PC-3 (cell line): ENCODE measurements at regions not wholly inside any gene's neighbourhood (a gene's known extent, or its start where the extent isn't known, plus 50 kb on each side); places are given as distances from the start of the nearest gene placed in this dataset.
A peak's percentile ranks its signal among the peaks of the same experiment; 100 is the strongest.

Experiments used
- ATAC-seq: fragments of 200-7000 bp; cut with Tn5 transposase; 2 replicates; pipeline ENCODE4 v1.9.1; 2020; ENCODE audit warnings: mild to moderate bottlenecking, moderate library complexity
- BruUV-seq: library from RNA; stranded (reverse); fragments of 400-500 nt; replicated peaks from 2 replicates; lab custom pipeline; 2021; lab: Mats Ljungman, UMichigan
- CTCF ChIA-PET: fragments of 300-600 bp; sonication (Branson Sonifier 250); formaldehyde crosslinking; loops from one replicate; lab custom pipeline; 2022; ENCODE audit warnings: antibody characterized with exemption; lab: Charles Lee
- POLR2A ChIA-PET: fragments of 300-600 bp; sonication (Branson Sonifier 250); formaldehyde crosslinking; loops from one replicate; lab custom pipeline; 2022; ENCODE audit warnings: antibody characterized with exemption; ENCODE audit not compliant: unreplicated experiment; lab: Charles Lee
- DNase-seq: peaks from one replicate; pipeline ENCODE4 v3.0.0-alpha.2; 2015
- H2AFZ ChIP-seq: fragments of 300-600 bp; sonication (generic); 2 replicates; pipeline ENCODE4 v1.6.0; 2016; ENCODE audit warnings: antibody characterized with exemption, low read length
- H3F3A ChIP-seq: fragments of 300-600 bp; sonication (generic); one replicate; pipeline ENCODE4 v1.6.0; 2017; ENCODE audit warnings: antibody characterized with exemption, low read length, control low read depth, mild to moderate bottlenecking; ENCODE audit not compliant: unreplicated experiment
- H3K27ac ChIP-seq: fragments of 300-600 bp; sonication (generic); 2 replicates; pipeline ENCODE4 v1.5.1; 2016; ENCODE audit warnings: mild to moderate bottlenecking, low read length
- H3K27me3 ChIP-seq: fragments of 300-600 bp; sonication (generic); 2 replicates; pipeline ENCODE4 v1.6.1; 2016; ENCODE audit warnings: low read length, mixed read lengths
- H3K36me3 ChIP-seq: fragments of 300-600 bp; sonication (generic); 2 replicates; pipeline ENCODE4 v1.6.1; 2016; ENCODE audit warnings: low read depth, mixed run types, low read length, mixed read lengths
- H3K4me1 ChIP-seq: fragments of 300-600 bp; sonication (generic); 2 replicates; pipeline ENCODE4 v1.5.1; 2016; ENCODE audit warnings: low read length; ENCODE audit not compliant: insufficient read depth
- H3K4me2 ChIP-seq: fragments of 300-600 bp; sonication (generic); 2 replicates; pipeline ENCODE4 v1.6.0; 2016; ENCODE audit warnings: low read length
- H3K4me3 ChIP-seq: fragments of 300-600 bp; sonication (generic); 2 replicates; pipeline ENCODE4 v1.5.1; 2016; ENCODE audit warnings: mild to moderate bottlenecking, low read length, mixed read lengths
- H3K79me2 ChIP-seq: fragments of 300-600 bp; sonication (generic); 2 replicates; pipeline ENCODE4 v1.6.1; 2017; ENCODE audit warnings: low read length, mixed read lengths
- H3K9ac ChIP-seq: fragments of 300-600 bp; sonication (generic); 2 replicates; pipeline ENCODE4 v1.6.0; 2016; ENCODE audit warnings: mild to moderate bottlenecking, low read length
- H3K9me2 ChIP-seq: fragments of 300-600 bp; sonication (generic); replicated peaks from 2 replicates; pipeline ENCODE4 v1.6.1; 2016; ENCODE audit warnings: mixed run types, low read length, mixed read lengths
- H3K9me3 ChIP-seq: fragments of 300-600 bp; sonication (generic); 2 replicates; pipeline ENCODE4 v1.6.1; 2016; ENCODE audit warnings: low read length, mixed read lengths
- H4K20me1 ChIP-seq: fragments of 300-600 bp; sonication (generic); 2 replicates; pipeline ENCODE4 v1.6.1; 2016; ENCODE audit warnings: low read length, mixed read lengths
- EZH2 ChIP-seq: fragments of 300-600 bp; sonication (generic); IDR thresholded peaks from one replicate; pipeline ENCODE4 v1.6.1; 2017; ENCODE audit warnings: antibody characterized with exemption, mild to moderate bottlenecking, low read length; ENCODE audit not compliant: unreplicated experiment
- EZH2phosphoT487 ChIP-seq: fragments of 300-600 bp; sonication (generic); IDR thresholded peaks from 2 replicates; pipeline ENCODE4 v1.6.1; 2018; ENCODE audit warnings: mild to moderate bottlenecking, antibody characterized with exemption, low read length, borderline replicate concordance
- intact Hi-C: fragments of 100-400 bp; cut with micrococcal nuclease; formaldehyde crosslinking; loops from 2 replicates; pipeline ENCODE4 v1.9.0; 2023
- TF ChIP-seq, protein P1 (sequence below): fragments of 300-600 bp; sonication (generic); conservative IDR thresholded peaks from 2 replicates; pipeline ENCODE4 v1.5.1; 2017; ENCODE audit warnings: antibody characterized with exemption, low read depth, mild to moderate bottlenecking, low read length

DNA sequence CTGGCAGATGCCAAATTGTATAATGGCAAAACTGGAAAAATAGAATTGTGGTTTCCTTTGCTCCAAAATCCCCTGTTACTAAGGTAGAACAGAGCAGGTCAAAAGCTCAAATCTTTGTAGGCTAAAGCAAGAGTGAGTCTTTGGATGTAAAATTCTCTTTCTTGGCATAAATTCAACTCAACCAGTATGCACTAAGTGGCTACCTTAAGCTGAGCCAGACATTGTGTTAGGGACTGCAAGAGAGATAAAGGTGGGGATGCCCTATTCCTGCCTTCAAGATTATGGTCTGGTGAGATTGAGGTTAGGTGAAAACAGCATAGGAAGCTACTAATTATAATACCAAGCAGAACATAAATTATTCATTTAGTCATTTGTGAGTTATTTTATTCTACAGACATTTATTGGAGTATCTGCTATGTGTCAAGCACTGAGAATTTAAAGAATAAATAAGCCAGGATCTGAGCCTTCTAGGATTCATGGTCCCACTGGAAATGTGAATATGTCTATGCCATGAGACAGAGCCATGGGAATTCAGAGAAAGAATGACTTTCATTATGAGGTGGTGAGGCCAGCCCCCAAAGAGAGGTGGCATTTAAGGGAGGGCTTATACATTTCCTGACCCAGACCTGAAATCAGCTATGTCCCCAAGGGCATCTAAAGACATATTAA is 198.0 kb upstream of the NCKAP5 start:
- TF ChIP-seq EZH2phosphoT487 (no peak), EZH2 (no peak)
- TF ChIP-seq, protein P1, sequence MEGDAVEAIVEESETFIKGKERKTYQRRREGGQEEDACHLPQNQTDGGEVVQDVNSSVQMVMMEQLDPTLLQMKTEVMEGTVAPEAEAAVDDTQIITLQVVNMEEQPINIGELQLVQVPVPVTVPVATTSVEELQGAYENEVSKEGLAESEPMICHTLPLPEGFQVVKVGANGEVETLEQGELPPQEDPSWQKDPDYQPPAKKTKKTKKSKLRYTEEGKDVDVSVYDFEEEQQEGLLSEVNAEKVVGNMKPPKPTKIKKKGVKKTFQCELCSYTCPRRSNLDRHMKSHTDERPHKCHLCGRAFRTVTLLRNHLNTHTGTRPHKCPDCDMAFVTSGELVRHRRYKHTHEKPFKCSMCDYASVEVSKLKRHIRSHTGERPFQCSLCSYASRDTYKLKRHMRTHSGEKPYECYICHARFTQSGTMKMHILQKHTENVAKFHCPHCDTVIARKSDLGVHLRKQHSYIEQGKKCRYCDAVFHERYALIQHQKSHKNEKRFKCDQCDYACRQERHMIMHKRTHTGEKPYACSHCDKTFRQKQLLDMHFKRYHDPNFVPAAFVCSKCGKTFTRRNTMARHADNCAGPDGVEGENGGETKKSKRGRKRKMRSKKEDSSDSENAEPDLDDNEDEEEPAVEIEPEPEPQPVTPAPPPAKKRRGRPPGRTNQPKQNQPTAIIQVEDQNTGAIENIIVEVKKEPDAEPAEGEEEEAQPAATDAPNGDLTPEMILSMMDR = no peak
- no peaks in the 10 kb centered on the region for H3K36me3 ChIP-seq
- ATAC-seq (peak; percentile 47), DNase-seq (peak; percentile 31)
- H4K20me1 ChIP-seq = no peaks in the 10 kb centered on the region
- H2AFZ ChIP-seq = no peak overlapping the region
- no peak overlapping the region for H3K4me3 ChIP-seq
- ChIA-PET CTCF (interaction anchor here (0.5 kb wide), 1 partner anchor 592 kb away, joined by 10 read pairs; no protein-coding TSS in a partner anchor), POLR2A (interaction anchor here (0.6 kb wide), 1 partner anchor 163 kb away, joined by 4 read pairs; no protein-coding TSS in a partner anchor)
- no peaks in the 10 kb centered on the region for H3K79me2 ChIP-seq
- no peaks in the 10 kb centered on the region for H3K9me3 ChIP-seq
- no peak overlapping the region for H3K27ac ChIP-seq
- H3K27me3 ChIP-seq = no peaks in the 10 kb centered on the region
- H3K4me2 ChIP-seq = no peak overlapping the region
- no TSS peak for BruUV-seq
- peaks cover 22% of the 10 kb centered on the region for H3K4me1 ChIP-seq
- intact Hi-C loops = no loop called here
- no peak overlapping the region for H3K9ac ChIP-seq
- no peaks in the 10 kb centered on the region for H3K9me2 ChIP-seq
- no peaks in the 10 kb centered on the region for H3F3A ChIP-seq

DNA sequence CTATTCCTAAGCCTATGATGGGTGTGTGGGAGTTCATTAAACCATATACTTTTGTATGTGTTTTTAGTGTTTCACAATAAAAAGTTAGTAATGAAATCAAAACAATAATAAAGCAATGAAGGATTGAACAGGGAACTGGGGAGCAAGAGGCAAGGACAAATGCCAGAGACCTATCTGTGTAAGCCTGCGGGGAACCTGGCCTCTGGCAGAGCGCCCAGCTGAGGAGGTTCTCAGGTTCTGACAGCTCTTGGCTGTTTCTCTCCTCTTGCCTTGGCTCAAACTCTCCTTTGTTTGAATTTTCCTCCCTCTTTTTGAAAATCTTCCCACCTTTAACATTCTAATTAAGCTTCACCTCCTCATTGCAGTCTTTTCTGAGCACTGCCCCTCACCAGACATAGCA is 200.0 kb upstream of the NCKAP5 start:
- BruUV-seq = no TSS peak
- CTCF ChIA-PET = interaction anchor here (0.7 kb wide), 1 partner anchor 263 kb away, joined by 3 read pairs; no protein-coding TSS in a partner anchor
- peak; percentile 44 for DNase-seq

More for the DNA sequence above, 200.0 kb upstream of the NCKAP5 start:
- no peaks in the 10 kb centered on the region for H3F3A ChIP-seq
- H3K4me2 ChIP-seq = peak overlapping the region; percentile 3; the same call in 1 of the 2 replicates
- H2AFZ ChIP-seq = no peak overlapping the region
- peak overlapping the region; percentile 32 for H3K27ac ChIP-seq
- H3K79me2 ChIP-seq = no peaks in the 10 kb centered on the region
- no peak for TF ChIP-seq EZH2
- TF ChIP-seq, protein P1 = no peak
- TF ChIP-seq EZH2phosphoT487 = no peak
- H3K9ac ChIP-seq = no peak overlapping the region; the same call in 1 of the 2 replicates
- POLR2A ChIA-PET = interaction anchor here (0.6 kb wide), 1 partner anchor 111 kb away, joined by 3 read pairs; no protein-coding TSS in a partner anchor
- peak; percentile 58 for ATAC-seq
- no peaks in the 10 kb centered on the region for H3K27me3 ChIP-seq
- no peaks in the 10 kb centered on the region for H3K36me3 ChIP-seq
- no peaks in the 10 kb centered on the region for H4K20me1 ChIP-seq
- peaks cover 22% of the 10 kb centered on the region for H3K4me1 ChIP-seq
- no peak overlapping the region for H3K4me3 ChIP-seq
- intact Hi-C loops = loop anchor here (1.0 kb wide), 1 partner anchor 207 kb away; no protein-coding TSS in a partner anchor
- no peaks in the 10 kb centered on the region for H3K9me3 ChIP-seq
- H3K9me2 ChIP-seq = no peaks in the 10 kb centered on the region
